GM12878 (cell line): ENCODE measurements at regions not wholly inside any gene's neighbourhood (a gene's known extent, or its start where the extent isn't known, plus 50 kb on each side); places are given as distances from the start of the nearest gene placed in this dataset.

ENCODE experiments used
- ATAC-seq: fragments of 200-7000 bp; cut with Tn5 transposase; 3 replicates; pipeline ENCODE4 v1.9.1; 2020; ENCODE audit warnings: mild to moderate bottlenecking, moderate library complexity
- BruUV-seq: library from RNA; stranded (reverse); fragments of 400-500 nt; replicated peaks from 2 replicates; lab custom pipeline; 2021; lab: Mats Ljungman, UMichigan
- CTCF ChIA-PET: fragments of 300-600 bp; sonication (Branson Sonifier 250); formaldehyde crosslinking; extraction: SDS; loops from one replicate; lab custom pipeline; 2021; ENCODE audit warnings: inconsistent platforms; lab: Yijun Ruan, JAX
- POLR2A ChIA-PET: fragments of 350-600 bp; formaldehyde crosslinking; extraction: SDS; loops from one replicate; lab custom pipeline; 2021; ENCODE audit warnings: inconsistent platforms; lab: Charles Lee
- RAD21 ChIA-PET: fragments of 300-600 bp; sonication (Branson Sonifier 250); formaldehyde crosslinking; loops from one replicate; lab custom pipeline; 2023; ENCODE audit warnings: antibody characterized with exemption; ENCODE audit not compliant: unreplicated experiment; lab: Charles Lee
- SMC1A ChIA-PET: fragments of 300-600 bp; sonication (Branson Sonifier 250); formaldehyde crosslinking; loops from one replicate; lab custom pipeline; 2023; ENCODE audit not compliant: unreplicated experiment, uncharacterized antibody; lab: Charles Lee
- DNase-seq: peaks from one replicate; pipeline ENCODE4 v3.0.0-alpha.2; 2011; ENCODE audit warnings: low read depth, low spot score
- FAIRE-seq: peaks from 3 replicates; lab custom pipeline; 2011; peaks lifted over from hg19 to GRCh38; lab: Jason Lieb, UNC
- H2AFZ ChIP-seq: 2 replicates; pipeline ENCODE4 v1.6.0; 2011; ENCODE audit warnings: low read depth, low read length, control low read depth; ENCODE audit not compliant: control insufficient read depth
- H3K27ac ChIP-seq: 2 replicates; pipeline ENCODE4 v1.5.1; 2011; ENCODE audit warnings: control low read depth; ENCODE audit not compliant: control insufficient read depth, insufficient read depth
- H3K27me3 ChIP-seq, 2 experiments: replicated peaks in 1 of 2; 2 replicates each; pipeline versions ENCODE4 v1.6.0 to v1.6.1; 2011; ENCODE audit warnings: low read length in 1 of 2; ENCODE audit not compliant: control insufficient read depth in 2 of 2, insufficient read depth in 2 of 2
- H3K36me3 ChIP-seq, 2 experiments: 2 replicates each; pipeline ENCODE4 v1.5.1; 2011; ENCODE audit warnings: low read length in 1 of 2; ENCODE audit not compliant: control insufficient read depth in 2 of 2, insufficient read depth in 2 of 2
- H3K4me1 ChIP-seq: 2 replicates; pipeline ENCODE4 v1.6.1; 2011; ENCODE audit warnings: mild to moderate bottlenecking, low read length, moderate library complexity, mixed read lengths; ENCODE audit not compliant: control insufficient read depth, insufficient read depth
- H3K4me2 ChIP-seq: 2 replicates; pipeline ENCODE4 v1.6.0; 2011; ENCODE audit warnings: control low read depth; ENCODE audit not compliant: control insufficient read depth, insufficient read depth
- H3K4me3 ChIP-seq: fragments of 200-600 bp; sonication (generic); 2 replicates; pipeline ENCODE4 v1.5.1; 2016
- H3K79me2 ChIP-seq: 2 replicates; pipeline ENCODE4 v1.6.0; 2011; ENCODE audit warnings: low read length; ENCODE audit not compliant: control insufficient read depth, insufficient read depth
- H3K9ac ChIP-seq: 2 replicates; pipeline ENCODE4 v1.8.0; 2011; ENCODE audit warnings: low read length, control low read depth, mixed read lengths; ENCODE audit not compliant: control insufficient read depth, insufficient read depth
- H3K9me3 ChIP-seq: replicated peaks from 3 replicates; pipeline ENCODE4 v1.5.1; 2011; ENCODE audit warnings: mild to moderate bottlenecking, low read length; ENCODE audit not compliant: control insufficient read depth, insufficient read depth
- H4K20me1 ChIP-seq: 2 replicates; pipeline ENCODE4 v1.6.0; 2011; ENCODE audit not compliant: control insufficient read depth, insufficient read depth
- ASH2L ChIP-seq: fragments of 300-600, 200-600 bp; sonication (generic); IDR thresholded peaks from 2 replicates; pipeline ENCODE4 v1.6.1; 2017; ENCODE audit warnings: low read depth, mild to moderate bottlenecking, borderline replicate concordance
- ATF7 ChIP-seq: fragments of 450-650 bp; IDR thresholded peaks from 2 replicates; pipeline ENCODE4 v1.6.1; 2016; ENCODE audit warnings: low read depth, mild to moderate bottlenecking
- EP300 ChIP-seq, 2 experiments: fragments of 150-350 bp in 1 of 2; IDR thresholded peaks; 2 replicates each; pipeline ENCODE4 v1.6.1; 2011 to 2012; ENCODE audit warnings: low read depth in 2 of 2, low read length in 2 of 2, borderline replicate concordance in 1 of 2, improper control_type of control experiment in 1 of 2, inconsistent platforms in 1 of 2; ENCODE audit not compliant: control insufficient read depth in 1 of 2
- ETV6 ChIP-seq, 2 experiments: fragments of 450-650 bp in 1 of 2; IDR thresholded peaks in 1 of 2; conservative IDR thresholded peaks in 1 of 2; 2 replicates each; pipeline ENCODE4 v1.6.1; 2014; ENCODE audit warnings: antibody characterized with exemption in 1 of 2, borderline replicate concordance in 1 of 2, low read depth in 1 of 2, mild to moderate bottlenecking in 1 of 2, moderate library complexity in 1 of 2
- HDAC6 ChIP-seq: fragments of 200-600 bp; sonication (generic); IDR thresholded peaks from one replicate; pipeline ENCODE4 v1.8.0; 2017; ENCODE audit warnings: antibody characterized with exemption; ENCODE audit not compliant: unreplicated experiment
- MAX ChIP-seq: IDR thresholded peaks from 2 replicates; pipeline ENCODE4 v1.6.1; 2012; ENCODE audit warnings: low read depth, low read length, improper control_type of control experiment
- SMARCA5 ChIP-seq: fragments of 450-650 bp; IDR thresholded peaks from 2 replicates; pipeline ENCODE4 v1.6.1; 2017; ENCODE audit warnings: mild to moderate bottlenecking
- SMC3 ChIP-seq: IDR thresholded peaks from 2 replicates; pipeline ENCODE4 v1.6.1; 2011; ENCODE audit warnings: low read length, improper control_type of control experiment, borderline replicate concordance
- TCF12 ChIP-seq: IDR thresholded peaks from 2 replicates; pipeline ENCODE4 v1.6.1; 2011; ENCODE audit warnings: low read depth, mild to moderate bottlenecking, low read length
- USF1 ChIP-seq: IDR thresholded peaks from 2 replicates; pipeline ENCODE4 v1.6.1; 2011; ENCODE audit warnings: borderline replicate concordance, low read depth, mild to moderate bottlenecking, moderate library complexity, mixed read lengths, low read length; ENCODE audit not compliant: insufficient read depth; ENCODE audit errors: extremely low read length
- ZNF274 ChIP-seq: IDR thresholded peaks from one replicate; pipeline ENCODE4 v1.8.0; 2011; ENCODE audit not compliant: insufficient read length, insufficient read depth
- WGBS: methylation state at CpG from one replicate; pipeline ENCODE4 v1.1.6; 2016; ENCODE audit warnings: low lambda C conversion rate; ENCODE audit not compliant: insufficient replicate concordance, insufficient coverage; ENCODE audit errors: missing lambda C conversion rate; 5-methylcytosine and 5-hydroxymethylcytosine counted together
- in situ Hi-C: fragments of 300-500 bp; cut with MboI; formaldehyde crosslinking; loops from 9 replicates; pipeline ENCODE4 v1.14.3; 2018; ENCODE audit warnings: mixed read lengths
- intact Hi-C: fragments of 100-400 bp; cut with micrococcal nuclease; formaldehyde crosslinking; loops from one replicate; pipeline ENCODE4 v1.14.2; 2022; ENCODE audit not compliant: unreplicated experiment

- Histone ChIP-seq H3K27ac (no peak overlapping the region), H3K4me2 (no peak overlapping the region), H3K79me2 (no peaks in the 10 kb centered on the region), H3K9me3 (no peaks in the 10 kb centered on the region), H3K9ac (no peak overlapping the region), H3K4me3 (no peak overlapping the region), H2AFZ (no peak overlapping the region), H3K4me1 (no peaks in the 10 kb centered on the region), H3K27me3 (no peaks in the 10 kb centered on the region), H3K36me3 (no peaks in the 10 kb centered on the region), H4K20me1 (no peaks in the 10 kb centered on the region)
- in situ Hi-C loops, result no loop called here
- POLR2A ChIA-PET, result no interaction called here
- FAIRE-seq, result no peak
- RAD21 ChIA-PET, result no interaction called here
- no TSS peak for BruUV-seq
- no peak for DNase-seq
- SMC1A ChIA-PET, result no interaction called here
- intact Hi-C loops, result no loop called here
- 49% methylated on average over 9 of the region's 9 CpGs for WGBS
- TF ChIP-seq ATF7 (no peak), USF1 (no peak), ZNF274 (no peak), ASH2L (no peak), ETV6 (conservative IDR thresholded peaks at IDR 0.05 in 1 of 2, IDR thresholded peaks at IDR 0.05 in 1 of 2; ENCODE audit: borderline replicate concordance in 1 of 2, low read depth in 1 of 2) (no peak), SMC3 (no peak), HDAC6 (no peak), EP300 (IDR thresholded peaks at IDR 0.05; ENCODE audit: borderline replicate concordance in 1 of 2, control insufficient read depth in 1 of 2, low read depth in 2 of 2, low read length in 2 of 2) (no peak), TCF12 (no peak), MAX (no peak), SMARCA5 (no peak)
- ATAC-seq, result no peak
- CTCF ChIA-PET, result no interaction called here
Measured at GRCh38 chr3:11933529-11933928, 70.7 kb upstream of the SYN2 start.
